Activated CD4-positive, alpha-beta memory T cell treated with anti-CD3 and anti-CD28 coated beads, Interleukin-2, amount 10 ng/mL, durations not matched to agents 7 days and 5 days (primary cell): ENCODE measurements at regions not wholly inside any gene's neighbourhood (a gene's known extent, or its start where the extent isn't known, plus 50 kb on each side); places are given as distances from the start of the nearest gene placed in this dataset.

ENCODE experiments used
- CTCF ChIA-PET: fragments of 350-600 bp; sonication (Branson Sonifier 250); formaldehyde crosslinking; loops from one replicate; lab custom pipeline; 2021; ENCODE audit warnings: antibody characterized with exemption, inconsistent platforms; lab: Charles Lee
- POLR2A ChIA-PET: fragments of 350-600 bp; sonication (Branson Sonifier 250); formaldehyde crosslinking; loops from one replicate; lab custom pipeline; 2021; ENCODE audit warnings: antibody characterized with exemption; lab: Charles Lee
- DNase-seq: peaks from one replicate; pipeline ENCODE4 v3.0.0-alpha.2; 2020
- H3K27ac Mint-ChIP-seq: one replicate; pipeline ENCODE4 v1.8.0; 2021; ENCODE audit warnings: mild to moderate bottlenecking, mixed read lengths
- H3K27me3 Mint-ChIP-seq: one replicate; pipeline ENCODE4 v1.8.0; 2021; ENCODE audit warnings: mixed read lengths
- H3K36me3 Mint-ChIP-seq: one replicate; pipeline ENCODE4 v1.8.0; 2021; ENCODE audit warnings: low read depth, mixed read lengths
- H3K4me1 Mint-ChIP-seq: one replicate; pipeline ENCODE4 v1.8.0; 2021; ENCODE audit warnings: mixed read lengths
- H3K4me3 Mint-ChIP-seq: one replicate; pipeline ENCODE4 v1.8.0; 2021; ENCODE audit warnings: mild to moderate bottlenecking, mixed read lengths
- H3K9me3 Mint-ChIP-seq: one replicate; pipeline ENCODE4 v1.8.0; 2021; ENCODE audit warnings: mixed read lengths

DNA sequence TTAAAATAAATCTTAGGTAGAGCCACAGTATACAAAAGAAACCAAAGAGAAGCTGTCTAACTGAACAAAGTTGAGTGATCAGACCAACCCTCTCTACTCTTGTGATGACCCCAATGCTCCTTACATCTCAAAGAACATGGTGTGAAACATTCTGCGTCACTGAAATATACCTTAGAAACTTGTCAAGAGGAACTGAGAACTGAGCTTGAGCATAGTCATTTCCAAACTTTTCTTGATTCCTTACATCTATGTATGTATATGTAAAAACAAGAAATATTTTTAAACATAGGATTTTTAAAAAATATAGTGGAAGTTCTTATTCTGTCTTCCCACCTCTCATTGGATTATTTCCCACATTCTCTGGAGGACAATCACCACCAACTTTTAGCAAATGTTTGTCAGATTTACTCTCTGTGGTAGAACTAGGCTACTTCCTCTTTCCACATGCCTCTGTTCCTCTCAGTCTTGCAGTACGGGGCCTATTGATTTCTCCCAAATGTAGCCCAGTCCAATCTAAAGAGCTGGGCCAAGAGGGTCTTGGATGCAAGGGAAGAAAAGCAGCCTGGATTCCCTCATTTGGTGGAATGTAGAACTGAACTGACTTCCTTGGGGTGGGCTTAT, 98.2 kb upstream of the HHIP start:
- no peaks in the 10 kb centered on the region for H3K36me3 Mint-ChIP-seq
- DNase-seq: no peak
- peaks cover 6% of the 10 kb centered on the region for H3K9me3 Mint-ChIP-seq
- no peak overlapping the region for H3K4me3 Mint-ChIP-seq
- no peaks in the 10 kb centered on the region for H3K27me3 Mint-ChIP-seq
- no peaks in the 10 kb centered on the region for H3K4me1 Mint-ChIP-seq
- CTCF ChIA-PET: no interaction called here
- POLR2A ChIA-PET: no interaction called here
- no peak overlapping the region for H3K27ac Mint-ChIP-seq

DNA sequence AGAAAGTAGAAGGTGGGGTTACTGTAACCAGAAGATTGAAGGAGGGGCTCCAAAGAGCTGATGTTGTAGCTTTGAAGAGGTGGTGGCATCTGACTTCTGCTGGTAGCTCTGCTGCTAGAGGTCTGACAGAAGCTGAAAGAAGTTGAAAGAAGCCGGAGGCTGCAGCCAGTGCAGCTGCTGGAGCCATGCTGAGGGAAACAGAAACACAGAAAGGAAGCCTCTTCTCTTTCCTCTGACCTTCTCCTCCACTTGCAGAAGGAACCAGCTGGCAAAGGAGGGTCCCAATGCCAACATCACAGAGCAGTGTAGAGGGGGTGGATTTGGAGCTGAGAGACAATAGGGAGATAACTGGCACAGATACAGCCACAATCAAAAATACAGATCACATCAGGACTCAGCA, 89.3 kb upstream of the HHIP start:
- no peaks in the 10 kb centered on the region for H3K36me3 Mint-ChIP-seq
- H3K4me3 Mint-ChIP-seq: no peak overlapping the region

DNA sequence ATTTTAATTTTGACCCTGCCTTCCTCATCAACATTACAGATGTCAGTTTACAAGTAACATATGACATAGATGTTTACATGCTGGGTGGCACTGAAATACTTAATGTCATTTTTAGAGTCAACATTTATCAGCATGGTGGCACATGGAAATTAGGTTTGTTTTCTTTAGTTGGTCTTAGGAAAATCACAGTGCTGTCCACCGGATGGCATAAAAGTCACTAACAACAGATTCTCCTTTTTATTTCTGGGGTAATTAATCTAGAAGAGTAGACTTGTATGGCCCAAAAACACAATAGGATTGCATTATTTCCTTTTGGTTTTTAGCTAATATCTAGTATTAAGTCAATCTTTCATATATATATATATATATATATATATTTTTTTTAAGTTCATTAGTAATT, 88.6 kb upstream of the HHIP start:
- no peaks in the 10 kb centered on the region for H3K36me3 Mint-ChIP-seq
- no peaks in the 10 kb centered on the region for H3K4me1 Mint-ChIP-seq
- H3K27me3 Mint-ChIP-seq: no peaks in the 10 kb centered on the region
- H3K9me3 Mint-ChIP-seq: no peaks in the 10 kb centered on the region
- DNase-seq: no peak
- no peak overlapping the region for H3K27ac Mint-ChIP-seq
- ChIA-PET CTCF (no interaction called here), POLR2A (no interaction called here)
- H3K4me3 Mint-ChIP-seq: no peak overlapping the region

More for the DNA sequence above, 89.3 kb upstream of the HHIP start:
- Mint-ChIP-seq H3K27ac (no peak overlapping the region), H3K4me1 (no peaks in the 10 kb centered on the region), H3K9me3 (no peaks in the 10 kb centered on the region), H3K27me3 (no peaks in the 10 kb centered on the region)
- no peak for DNase-seq
- ChIA-PET CTCF (no interaction called here), POLR2A (no interaction called here)

DNA sequence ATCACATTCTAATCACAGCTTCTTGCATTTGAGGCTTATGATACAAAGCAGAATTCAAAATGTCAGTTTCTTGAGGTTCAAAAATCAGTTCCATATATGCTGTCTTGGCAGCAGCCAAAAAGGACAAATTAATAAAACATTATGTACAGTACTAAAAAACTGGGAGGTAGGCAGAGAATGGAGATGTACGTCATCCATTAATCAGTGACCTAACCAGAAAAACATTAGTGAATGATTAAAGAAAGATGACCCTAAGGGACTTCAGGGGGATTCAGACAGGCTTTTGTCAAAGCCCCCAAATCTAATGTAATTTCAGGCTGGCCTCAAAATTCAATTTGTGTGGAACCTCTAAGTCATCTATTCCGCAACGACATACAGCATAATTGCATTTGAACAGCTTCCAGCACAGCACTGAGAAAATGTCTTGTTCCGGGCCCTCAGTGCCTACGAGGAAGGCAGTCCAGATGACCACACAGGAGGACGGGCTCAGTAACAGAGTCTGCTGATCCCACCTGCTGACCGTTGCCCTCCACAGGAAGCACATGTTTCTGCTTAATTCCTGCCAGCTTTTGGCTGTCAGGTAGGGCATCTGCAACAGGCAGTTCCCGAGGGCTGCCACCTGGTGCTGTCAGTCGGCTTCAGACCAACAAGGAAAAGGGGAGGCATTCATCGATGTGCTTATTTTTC, 83.8 kb upstream of the HHIP start:
- POLR2A ChIA-PET: no interaction called here
- no peaks in the 10 kb centered on the region for H3K27me3 Mint-ChIP-seq
- H3K27ac Mint-ChIP-seq: no peak overlapping the region
- DNase-seq: no peak
- H3K36me3 Mint-ChIP-seq: no peaks in the 10 kb centered on the region
- H3K4me1 Mint-ChIP-seq: no peaks in the 10 kb centered on the region
- no peaks in the 10 kb centered on the region for H3K9me3 Mint-ChIP-seq
- CTCF ChIA-PET: no interaction called here
- H3K4me3 Mint-ChIP-seq: no peak overlapping the region

DNA sequence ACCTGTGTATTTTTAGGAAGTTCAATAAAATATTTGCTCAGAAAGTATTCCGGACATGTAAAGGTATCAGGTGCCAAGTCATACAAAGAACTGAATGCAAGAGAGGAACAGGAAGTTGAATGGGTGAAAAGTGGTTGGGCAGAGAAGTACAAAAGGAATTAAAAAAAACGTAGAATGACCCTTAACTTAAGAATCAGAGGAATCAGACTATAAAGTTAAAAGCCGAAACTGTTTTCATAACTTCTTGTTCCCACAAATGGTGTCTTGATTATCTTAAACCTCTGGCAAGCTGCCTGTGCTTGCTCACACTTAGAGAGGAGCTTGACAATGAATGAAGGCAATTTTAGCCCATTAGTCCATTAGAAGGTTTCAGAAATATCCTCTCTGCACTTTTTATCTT, 81.6 kb upstream of the HHIP start:
- H3K9me3 Mint-ChIP-seq: no peaks in the 10 kb centered on the region
- POLR2A ChIA-PET: no interaction called here
- no peaks in the 10 kb centered on the region for H3K36me3 Mint-ChIP-seq

DNA sequence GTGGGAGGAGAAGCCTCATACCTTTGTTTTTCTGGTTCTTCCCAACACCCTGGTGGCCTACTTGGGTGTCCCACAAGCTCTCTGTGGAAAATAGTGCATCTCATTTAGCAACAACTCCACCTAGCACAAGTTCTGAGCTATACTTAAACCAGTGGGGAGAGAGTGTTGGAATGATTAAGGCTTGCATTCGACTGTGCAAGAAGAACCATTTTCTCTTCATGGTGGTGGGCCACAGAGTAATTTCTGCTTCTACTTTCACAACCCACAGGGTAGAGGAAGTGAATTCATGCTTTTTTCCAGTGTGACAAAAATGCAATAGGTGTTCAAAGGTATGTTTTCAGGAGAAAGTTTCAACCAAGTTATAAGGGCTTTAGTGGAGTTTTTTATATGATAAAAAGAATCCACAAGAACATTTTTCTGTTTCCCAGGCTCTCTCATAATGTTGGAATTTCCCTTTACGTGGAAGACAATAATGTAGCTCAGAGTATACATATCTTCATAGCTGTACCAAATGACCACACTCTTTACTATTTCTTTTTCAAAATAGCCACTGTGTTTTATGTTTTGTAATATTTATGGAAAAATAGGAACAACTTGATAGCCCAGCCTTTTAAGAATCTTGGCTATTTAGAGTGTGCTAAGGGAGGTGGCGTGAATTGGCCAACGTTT, 80.3 kb upstream of the HHIP start:
- ChIA-PET POLR2A (no interaction called here), CTCF (no interaction called here)
- no peaks in the 10 kb centered on the region for H3K9me3 Mint-ChIP-seq

More for the DNA sequence above, 81.6 kb upstream of the HHIP start:
- Mint-ChIP-seq H3K4me1 (no peaks in the 10 kb centered on the region), H3K4me3 (no peak overlapping the region), H3K27ac (no peak overlapping the region), H3K27me3 (no peaks in the 10 kb centered on the region)
- DNase-seq: no peak
- CTCF ChIA-PET: no interaction called here

DNA sequence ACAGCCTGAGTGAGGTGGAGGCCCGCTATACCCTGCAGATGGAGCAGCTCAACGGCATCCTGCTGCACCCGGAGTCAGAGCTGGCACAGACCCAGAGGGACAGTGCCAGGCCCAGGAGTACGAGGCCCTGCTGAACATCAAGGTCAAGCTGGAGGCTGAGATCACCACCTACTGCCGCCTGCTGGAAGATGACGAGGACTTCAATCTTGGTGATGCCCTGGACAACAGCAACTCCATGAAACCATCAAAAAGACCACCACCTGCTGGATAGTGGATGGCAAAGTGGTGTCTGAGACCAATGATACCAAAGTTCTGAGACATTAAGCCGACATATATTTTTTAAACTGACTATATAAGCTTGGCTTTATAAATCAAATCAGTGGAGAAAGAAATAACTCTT, 73.3 kb upstream of the HHIP start:
- Mint-ChIP-seq H3K36me3 (no peaks in the 10 kb centered on the region), H3K27me3 (no peaks in the 10 kb centered on the region), H3K9me3 (no peaks in the 10 kb centered on the region), H3K4me1 (no peaks in the 10 kb centered on the region), H3K27ac (no peak overlapping the region), H3K4me3 (no peak overlapping the region)
- ChIA-PET CTCF (no interaction called here), POLR2A (no interaction called here)
- DNase-seq: no peak

More for the DNA sequence above, 80.3 kb upstream of the HHIP start:
- Mint-ChIP-seq H3K27ac (no peak overlapping the region), H3K36me3 (no peaks in the 10 kb centered on the region), H3K27me3 (no peaks in the 10 kb centered on the region), H3K4me1 (no peaks in the 10 kb centered on the region), H3K4me3 (no peak overlapping the region)
- DNase-seq: no peak

DNA sequence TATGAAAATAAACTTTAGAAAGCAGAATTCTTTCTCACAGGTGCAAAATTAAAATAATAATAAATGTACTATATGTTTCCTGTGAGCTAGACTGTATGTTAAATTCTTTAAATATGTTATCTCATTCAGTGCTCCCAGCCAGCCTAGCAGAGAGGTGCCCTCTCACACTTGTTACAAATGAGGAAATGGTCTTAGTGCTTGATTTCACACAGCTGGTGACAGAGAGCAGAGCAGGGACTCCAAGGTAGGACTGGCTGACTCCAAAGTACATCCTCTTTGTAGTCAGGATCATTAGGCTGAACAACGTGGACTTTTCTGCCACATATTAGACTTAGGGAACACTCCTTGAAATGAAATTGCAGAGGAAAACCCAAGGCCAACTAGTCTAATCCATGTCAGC, 72.0 kb upstream of the HHIP start:
- DNase-seq: no peak
- Mint-ChIP-seq H3K9me3 (no peaks in the 10 kb centered on the region), H3K36me3 (no peaks in the 10 kb centered on the region), H3K4me3 (no peak overlapping the region), H3K27ac (no peak overlapping the region), H3K4me1 (no peaks in the 10 kb centered on the region), H3K27me3 (no peaks in the 10 kb centered on the region)
- ChIA-PET POLR2A (no interaction called here), CTCF (no interaction called here)

DNA sequence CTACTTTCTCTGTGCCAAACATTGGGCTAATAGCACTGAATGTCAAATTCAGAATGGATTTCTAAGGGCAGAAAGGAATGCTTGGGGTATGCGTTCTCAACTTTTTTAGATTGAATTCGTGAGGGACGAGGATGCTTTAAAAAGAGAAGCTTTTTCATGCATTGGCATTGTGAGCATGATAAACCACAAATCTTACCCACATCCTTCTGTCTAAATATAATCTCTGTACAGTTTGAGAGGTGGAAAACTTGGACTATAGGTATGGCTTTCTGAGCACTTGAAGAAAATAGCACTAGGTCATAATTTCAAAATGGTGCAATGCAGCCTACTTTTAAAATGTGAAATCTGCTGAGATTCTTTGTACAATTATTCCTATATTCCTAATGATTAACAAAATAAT, 71.4 kb upstream of the HHIP start:
- no peaks in the 10 kb centered on the region for H3K27me3 Mint-ChIP-seq
- H3K4me3 Mint-ChIP-seq: no peak overlapping the region
- POLR2A ChIA-PET: no interaction called here
- no peaks in the 10 kb centered on the region for H3K9me3 Mint-ChIP-seq
- DNase-seq: no peak
- CTCF ChIA-PET: no interaction called here
- H3K27ac Mint-ChIP-seq: no peak overlapping the region
- H3K36me3 Mint-ChIP-seq: no peaks in the 10 kb centered on the region
- H3K4me1 Mint-ChIP-seq: no peaks in the 10 kb centered on the region

DNA sequence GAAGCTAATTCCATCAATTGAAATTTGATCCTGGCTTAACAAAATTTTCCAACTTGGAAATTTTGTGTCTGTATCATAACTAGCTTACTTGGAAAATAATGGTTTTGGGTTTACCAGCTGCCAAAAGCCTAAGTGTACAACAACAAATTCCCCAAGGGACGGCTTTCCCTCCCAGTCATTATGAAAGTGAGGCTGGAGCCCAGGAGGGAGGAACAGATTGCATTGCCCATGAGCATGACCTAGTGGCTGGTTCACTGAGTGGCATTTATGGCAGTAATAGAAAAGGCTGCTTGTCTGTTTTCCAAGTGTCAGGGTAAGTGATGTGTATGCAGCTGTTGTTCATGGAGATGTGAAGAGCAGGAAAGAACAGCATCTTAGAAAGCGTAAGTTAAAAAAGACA, 70.8 kb upstream of the HHIP start:
- H3K36me3 Mint-ChIP-seq: no peaks in the 10 kb centered on the region
- ChIA-PET CTCF (no interaction called here), POLR2A (no interaction called here)
- DNase-seq: no peak
- H3K9me3 Mint-ChIP-seq: no peaks in the 10 kb centered on the region
- no peak overlapping the region for H3K27ac Mint-ChIP-seq
- H3K4me3 Mint-ChIP-seq: no peak overlapping the region
- H3K27me3 Mint-ChIP-seq: no peaks in the 10 kb centered on the region
- no peaks in the 10 kb centered on the region for H3K4me1 Mint-ChIP-seq

DNA sequence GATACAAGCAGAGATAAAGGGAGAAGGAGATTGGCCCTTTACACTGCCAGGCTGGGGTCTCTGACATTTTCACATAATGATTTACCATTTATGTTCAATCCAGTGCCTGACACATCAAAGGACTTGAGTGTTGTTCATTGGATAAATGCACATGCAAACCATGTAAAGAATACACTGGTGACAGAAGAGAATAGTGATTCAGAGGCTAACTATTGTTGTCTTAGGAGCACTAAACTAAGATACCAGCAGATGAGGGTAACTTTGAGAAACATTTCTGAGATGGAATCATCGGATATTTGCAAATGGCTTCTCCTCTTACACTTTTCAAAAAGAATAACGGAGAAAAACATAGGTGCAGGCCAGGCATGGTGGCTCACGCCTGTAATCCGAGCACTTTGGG, 67.3 kb upstream of the HHIP start:
- H3K36me3 Mint-ChIP-seq: no peaks in the 10 kb centered on the region
- no peaks in the 10 kb centered on the region for H3K27me3 Mint-ChIP-seq
- ChIA-PET CTCF (no interaction called here), POLR2A (no interaction called here)
- no peaks in the 10 kb centered on the region for H3K4me1 Mint-ChIP-seq
- no peak overlapping the region for H3K27ac Mint-ChIP-seq
- H3K4me3 Mint-ChIP-seq: no peak overlapping the region
- no peaks in the 10 kb centered on the region for H3K9me3 Mint-ChIP-seq
- DNase-seq: no peak

DNA sequence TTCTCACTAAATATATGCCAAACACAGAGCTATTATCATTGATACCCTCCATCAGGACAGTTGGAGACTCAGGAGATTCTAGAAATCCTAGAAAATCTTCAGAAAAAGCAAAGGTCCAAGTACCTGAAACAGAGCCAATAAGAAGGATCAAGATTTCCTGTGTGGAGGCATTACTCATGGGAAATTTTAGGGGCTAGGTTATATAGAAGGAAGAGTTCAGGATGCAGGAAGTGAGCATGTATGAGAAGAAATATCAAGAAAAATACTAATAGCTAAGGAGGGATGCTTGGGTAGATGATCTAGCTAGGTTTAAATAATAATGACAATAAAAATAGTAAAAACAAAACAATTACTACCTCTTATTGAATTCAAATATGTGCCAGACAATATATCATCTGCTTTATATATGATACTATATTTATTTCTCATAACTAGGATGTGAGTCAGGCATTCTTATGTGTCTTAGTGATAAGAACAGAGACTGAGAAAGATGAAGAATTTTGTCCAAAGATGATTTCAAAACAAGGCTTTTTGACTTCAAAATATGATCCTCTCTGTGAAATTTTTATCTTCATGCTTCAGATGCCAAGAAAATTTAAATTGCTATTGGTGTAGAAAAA, 66.4 kb upstream of the HHIP start:
- no peaks in the 10 kb centered on the region for H3K4me1 Mint-ChIP-seq
- no peak overlapping the region for H3K4me3 Mint-ChIP-seq
- DNase-seq: no peak
- no peak overlapping the region for H3K27ac Mint-ChIP-seq
- no peaks in the 10 kb centered on the region for H3K36me3 Mint-ChIP-seq
- ChIA-PET POLR2A (no interaction called here), CTCF (no interaction called here)
- no peaks in the 10 kb centered on the region for H3K9me3 Mint-ChIP-seq
- no peaks in the 10 kb centered on the region for H3K27me3 Mint-ChIP-seq

DNA sequence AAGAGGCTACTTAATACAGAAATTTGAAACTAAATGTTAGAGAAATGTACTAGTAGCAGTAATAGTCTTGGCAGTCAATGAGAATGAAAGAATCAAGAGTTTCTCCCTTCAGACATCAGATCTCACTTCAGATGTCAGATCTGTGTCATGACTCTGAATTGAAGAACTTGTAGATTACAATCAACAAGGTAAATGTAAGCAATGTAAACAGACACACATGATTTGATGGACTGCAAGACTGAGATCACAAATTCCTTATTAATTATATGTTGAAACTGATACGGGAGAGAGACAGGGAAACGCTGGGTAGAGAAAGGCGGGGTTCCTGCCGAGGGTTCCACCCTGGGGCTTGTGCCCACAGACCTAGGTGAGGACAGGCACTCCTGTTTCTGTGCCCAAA, 65.5 kb upstream of the HHIP start:
- H3K27me3 Mint-ChIP-seq: no peaks in the 10 kb centered on the region
- H3K36me3 Mint-ChIP-seq: no peaks in the 10 kb centered on the region
- no peak overlapping the region for H3K27ac Mint-ChIP-seq
- H3K4me3 Mint-ChIP-seq: no peak overlapping the region
- ChIA-PET CTCF (no interaction called here), POLR2A (no interaction called here)
- no peaks in the 10 kb centered on the region for H3K4me1 Mint-ChIP-seq
- no peak for DNase-seq
- H3K9me3 Mint-ChIP-seq: no peaks in the 10 kb centered on the region
